SK-N-MC (cell line): ENCODE measurements at regions not wholly inside any gene's neighbourhood (a gene's known extent, or its start where the extent isn't known, plus 50 kb on each side); places are given as distances from the start of the nearest gene placed in this dataset.

Experiments
- DNase-seq: peaks from one replicate; pipeline ENCODE4 v3.0.0-alpha.2; 2011; ENCODE audit warnings: low read depth, low spot score
- H3K27ac ChIP-seq: fragments of 200-600 bp; sonication (generic); 2 replicates; pipeline ENCODE4 v1.5.1; 2016; ENCODE audit warnings: mixed run types
- H3K36me3 ChIP-seq: fragments of 200-600 bp; sonication (generic); 2 replicates; pipeline ENCODE4 v1.6.1; 2017; ENCODE audit warnings: antibody characterized with exemption, low read length, mixed read lengths; ENCODE audit not compliant: insufficient read depth
- H3K4me3 ChIP-seq: fragments of 200-600 bp; sonication (generic); 2 replicates; pipeline ENCODE4 v1.5.1; 2016
- H3K9ac ChIP-seq: fragments of 200-600 bp; sonication (generic); 2 replicates; pipeline ENCODE4 v1.8.0; 2017; ENCODE audit warnings: mixed run types, mixed read lengths; ENCODE audit not compliant: insufficient read length
- H3K9me3 ChIP-seq: fragments of 200-600 bp; sonication (generic); 2 replicates; pipeline ENCODE4 v1.6.1; 2017; ENCODE audit warnings: low read depth, mild to moderate bottlenecking, antibody characterized with exemption, low read length, moderate library complexity, mixed read lengths
- EZH2 ChIP-seq: fragments of 200-600 bp; sonication (generic); IDR thresholded peaks from one replicate; pipeline ENCODE4 v1.6.1; 2017; ENCODE audit warnings: antibody characterized with exemption
- FOXP2 ChIP-seq: optimal IDR thresholded peaks from 2 replicates; pipeline ENCODE3; 2011; ENCODE audit warnings: mild to moderate bottlenecking, moderate library complexity; ENCODE audit not compliant: insufficient read depth; ENCODE audit errors: extremely low read length, control extremely low read depth
- POLR2AphosphoS5 ChIP-seq: IDR thresholded peaks from 2 replicates; pipeline ENCODE4 v1.6.1; 2012; ENCODE audit warnings: mild to moderate bottlenecking, low read depth, low read length, borderline replicate concordance

DNA sequence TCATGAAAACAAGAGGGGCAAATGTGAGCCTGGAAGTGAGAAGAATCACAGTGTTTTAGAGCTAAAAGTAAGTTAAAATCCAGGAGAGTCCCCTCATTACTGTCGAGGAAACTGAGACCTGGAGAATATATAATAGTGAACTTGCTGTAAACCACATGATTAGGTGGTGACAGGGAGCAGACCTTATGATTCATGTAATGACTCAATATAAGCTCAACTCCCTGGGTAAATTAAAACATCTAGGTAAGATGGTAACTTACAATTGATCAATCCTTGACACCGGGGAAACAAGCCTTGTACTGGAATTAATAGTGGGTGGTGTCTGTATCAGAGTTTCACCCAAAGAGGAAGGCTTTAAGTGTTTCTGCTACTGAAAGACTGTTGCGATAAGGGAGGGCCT lies 269.3 kb downstream of the SNAPC1 start:
- Histone ChIP-seq H3K36me3 (no peaks in the 10 kb centered on the region), H3K4me3 (no peak overlapping the region), H3K27ac (no peak overlapping the region), H3K9ac (no peak overlapping the region), H3K9me3 (no peaks in the 10 kb centered on the region)
- TF ChIP-seq POLR2AphosphoS5 (no peak), EZH2 (no peak), FOXP2 (no peak)
- no peak for DNase-seq

DNA sequence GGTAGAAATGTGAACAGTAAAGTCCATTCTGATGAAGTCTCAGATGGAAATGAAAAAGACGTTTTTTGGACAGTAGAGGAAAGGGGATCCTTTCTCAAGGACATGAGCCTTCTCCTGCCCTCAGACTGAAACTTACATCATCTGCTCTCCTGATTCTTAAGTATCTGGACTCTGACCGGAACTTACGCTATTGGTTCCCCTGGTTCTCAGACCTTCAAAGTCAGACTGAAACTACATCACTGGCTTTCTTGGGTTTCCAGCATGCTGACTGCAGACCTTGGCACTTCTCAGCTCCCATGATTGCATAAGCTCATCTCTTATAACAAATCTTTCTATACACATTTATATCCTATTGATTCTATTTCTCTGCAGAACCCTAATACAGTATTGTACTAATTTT lies 291.0 kb downstream of the SNAPC1 start:
- Histone ChIP-seq H3K27ac (no peak overlapping the region), H3K4me3 (no peak overlapping the region), H3K9me3 (no peaks in the 10 kb centered on the region), H3K36me3 (no peaks in the 10 kb centered on the region), H3K9ac (no peak overlapping the region)
- no peak for DNase-seq
- TF ChIP-seq FOXP2 (no peak), POLR2AphosphoS5 (no peak), EZH2 (no peak)

DNA sequence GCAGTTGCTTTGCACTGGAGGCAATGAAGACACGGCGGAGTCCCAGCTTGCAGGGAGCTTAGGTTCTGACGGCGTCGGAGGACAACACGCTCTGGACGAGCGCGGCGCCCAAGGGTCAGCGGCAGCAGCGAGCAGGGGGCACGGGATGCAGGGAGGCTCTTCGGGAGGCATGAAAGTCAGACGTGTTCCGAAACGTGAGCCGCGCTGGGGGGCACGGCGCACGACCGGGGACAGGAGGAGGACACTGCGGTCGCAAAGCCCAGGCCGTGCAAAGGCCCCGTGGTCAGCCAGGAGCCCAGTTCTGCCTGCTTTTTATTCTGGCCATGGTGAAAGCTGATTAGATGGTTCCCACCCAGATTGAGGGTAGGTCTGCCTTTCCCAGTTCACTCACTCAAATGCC lies 294.6 kb downstream of the SNAPC1 start:
- no peak for DNase-seq
- Histone ChIP-seq H3K36me3 (no peaks in the 10 kb centered on the region), H3K9me3 (no peaks in the 10 kb centered on the region), H3K9ac (no peak overlapping the region), H3K4me3 (no peak overlapping the region), H3K27ac (no peak overlapping the region)
- no peak for TF ChIP-seq EZH2
- TF ChIP-seq POLR2AphosphoS5: no peak
- TF ChIP-seq FOXP2: no peak

DNA sequence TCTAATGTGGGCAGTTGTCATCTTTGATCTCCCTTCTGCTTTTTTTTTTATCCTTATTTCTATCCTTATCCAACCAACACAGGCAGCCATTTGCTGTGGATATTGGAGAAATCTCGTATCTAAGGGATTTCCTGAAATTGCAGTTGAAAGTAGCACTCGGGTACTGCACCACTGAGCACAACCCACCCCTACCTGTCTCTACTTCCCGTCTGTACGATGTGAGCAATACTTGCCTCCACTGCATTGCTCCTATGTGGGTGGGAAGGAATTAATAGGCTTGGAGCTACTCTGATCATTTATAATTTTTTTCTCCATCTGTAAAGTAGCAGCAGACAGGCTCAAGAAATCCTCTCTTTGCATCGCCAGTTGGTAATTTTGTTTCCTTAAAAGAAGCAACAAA lies 300.4 kb downstream of the SNAPC1 start:
- TF ChIP-seq EZH2: no peak
- TF ChIP-seq FOXP2: no peak
- Histone ChIP-seq H3K4me3 (no peak overlapping the region), H3K9me3 (no peaks in the 10 kb centered on the region), H3K9ac (no peak overlapping the region), H3K36me3 (no peaks in the 10 kb centered on the region), H3K27ac (no peak overlapping the region)
- no peak for DNase-seq

DNA sequence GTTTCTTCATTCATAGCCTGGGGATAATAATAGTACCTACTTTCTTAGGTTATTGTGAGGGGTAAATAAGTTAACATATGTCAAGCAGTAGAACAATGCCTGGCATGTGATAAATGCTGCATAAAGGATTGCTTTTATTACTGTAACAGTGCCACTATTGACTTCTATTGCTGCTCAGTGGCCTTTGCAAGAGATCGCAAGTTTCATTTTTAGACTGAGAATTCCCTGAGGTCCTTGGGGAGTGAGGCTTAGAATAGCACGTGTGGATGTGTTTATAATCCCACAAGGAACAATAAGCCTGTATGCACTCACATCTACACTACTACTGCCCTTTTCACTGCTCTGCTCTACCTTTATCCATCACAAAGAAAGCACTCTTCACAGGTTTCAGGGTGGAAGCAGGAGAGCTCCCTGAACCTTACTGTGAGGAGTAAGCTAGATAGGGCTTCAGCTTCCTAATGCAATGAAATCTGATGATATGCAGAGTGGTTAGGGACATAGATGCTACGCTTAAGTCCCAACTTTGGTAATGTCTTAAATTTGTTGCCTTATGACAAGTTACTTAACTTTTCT lies 302.6 kb downstream of the SNAPC1 start:
- Histone ChIP-seq H3K27ac (no peak overlapping the region), H3K9ac (no peak overlapping the region), H3K36me3 (no peaks in the 10 kb centered on the region), H3K4me3 (no peak overlapping the region), H3K9me3 (no peaks in the 10 kb centered on the region)
- no peak for DNase-seq
- TF ChIP-seq POLR2AphosphoS5 (no peak), FOXP2 (no peak), EZH2 (no peak)

DNA sequence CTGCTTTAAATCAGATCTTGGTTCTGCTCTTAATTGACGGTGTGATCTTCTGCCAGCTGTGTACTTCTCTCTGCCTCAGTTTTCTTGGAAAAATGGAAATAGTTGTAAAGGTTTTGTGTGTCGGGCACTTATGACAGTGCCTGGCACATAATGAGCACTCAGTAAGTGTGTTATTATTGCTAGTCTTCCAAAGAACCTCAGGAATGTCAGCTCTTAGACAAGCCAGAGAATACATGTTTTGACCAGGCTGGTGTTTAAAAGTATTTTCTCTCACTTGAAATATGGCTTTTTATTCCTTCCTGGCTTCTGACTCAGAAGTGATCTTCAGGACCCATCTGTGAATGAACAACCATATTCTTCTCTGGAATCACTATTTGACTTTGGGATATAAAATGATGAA lies 304.1 kb downstream of the SNAPC1 start:
- H3K27ac ChIP-seq: no peak overlapping the region
- H3K9me3 ChIP-seq: no peaks in the 10 kb centered on the region
- H3K4me3 ChIP-seq: no peak overlapping the region
- no peak for TF ChIP-seq FOXP2
- no peak for TF ChIP-seq POLR2AphosphoS5
- no peak for TF ChIP-seq EZH2
- no peaks in the 10 kb centered on the region for H3K36me3 ChIP-seq
- no peak for DNase-seq
- H3K9ac ChIP-seq: no peak overlapping the region

DNA sequence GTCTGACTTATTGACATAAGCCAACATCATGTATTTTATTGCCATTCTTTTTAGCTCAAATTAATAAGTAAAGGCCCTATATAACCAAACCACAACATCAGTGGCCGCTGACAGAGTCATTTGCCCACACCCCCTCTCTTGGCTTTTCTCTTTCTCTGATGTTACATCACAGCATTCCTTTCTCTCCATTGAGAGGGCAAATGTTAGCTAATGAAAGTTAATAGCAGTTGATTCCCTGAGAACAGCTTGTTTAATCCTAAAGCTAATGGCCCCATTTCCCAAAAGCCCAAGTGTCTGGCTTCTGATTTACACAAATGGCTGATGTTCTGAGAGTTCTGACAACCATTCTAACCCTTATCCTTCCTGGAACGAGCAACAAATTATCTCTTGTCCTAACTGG lies 308.8 kb downstream of the SNAPC1 start:
- no peak for DNase-seq
- Histone ChIP-seq H3K9me3 (no peaks in the 10 kb centered on the region), H3K9ac (no peak overlapping the region), H3K4me3 (no peak overlapping the region), H3K36me3 (no peaks in the 10 kb centered on the region), H3K27ac (no peak overlapping the region)
- no peak for TF ChIP-seq FOXP2
- TF ChIP-seq POLR2AphosphoS5: no peak

DNA sequence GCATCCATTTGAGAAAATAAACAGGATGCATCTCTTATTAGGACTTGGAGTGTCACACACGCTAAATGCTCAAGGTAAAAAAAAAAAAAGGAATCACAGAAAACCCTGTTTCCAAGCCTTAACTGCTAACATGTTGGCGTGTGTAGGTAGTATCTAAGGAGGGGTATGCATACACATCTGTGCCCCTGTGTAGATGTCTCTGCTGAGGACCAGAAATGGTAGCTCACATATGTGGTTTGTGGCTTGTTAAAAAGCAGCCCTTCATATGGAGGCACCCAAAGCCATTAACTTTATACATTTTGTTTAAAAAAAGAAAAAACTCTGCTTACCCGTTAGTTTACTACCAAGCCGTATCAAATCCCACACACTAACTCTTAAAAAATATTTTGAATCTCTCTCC lies 314.1 kb downstream of the SNAPC1 start:
- Histone ChIP-seq H3K9me3 (no peaks in the 10 kb centered on the region), H3K9ac (no peak overlapping the region), H3K27ac (no peak overlapping the region), H3K36me3 (no peaks in the 10 kb centered on the region), H3K4me3 (no peak overlapping the region)
- TF ChIP-seq POLR2AphosphoS5: no peak
- no peak for TF ChIP-seq EZH2
- TF ChIP-seq FOXP2: no peak
- DNase-seq: no peak

DNA sequence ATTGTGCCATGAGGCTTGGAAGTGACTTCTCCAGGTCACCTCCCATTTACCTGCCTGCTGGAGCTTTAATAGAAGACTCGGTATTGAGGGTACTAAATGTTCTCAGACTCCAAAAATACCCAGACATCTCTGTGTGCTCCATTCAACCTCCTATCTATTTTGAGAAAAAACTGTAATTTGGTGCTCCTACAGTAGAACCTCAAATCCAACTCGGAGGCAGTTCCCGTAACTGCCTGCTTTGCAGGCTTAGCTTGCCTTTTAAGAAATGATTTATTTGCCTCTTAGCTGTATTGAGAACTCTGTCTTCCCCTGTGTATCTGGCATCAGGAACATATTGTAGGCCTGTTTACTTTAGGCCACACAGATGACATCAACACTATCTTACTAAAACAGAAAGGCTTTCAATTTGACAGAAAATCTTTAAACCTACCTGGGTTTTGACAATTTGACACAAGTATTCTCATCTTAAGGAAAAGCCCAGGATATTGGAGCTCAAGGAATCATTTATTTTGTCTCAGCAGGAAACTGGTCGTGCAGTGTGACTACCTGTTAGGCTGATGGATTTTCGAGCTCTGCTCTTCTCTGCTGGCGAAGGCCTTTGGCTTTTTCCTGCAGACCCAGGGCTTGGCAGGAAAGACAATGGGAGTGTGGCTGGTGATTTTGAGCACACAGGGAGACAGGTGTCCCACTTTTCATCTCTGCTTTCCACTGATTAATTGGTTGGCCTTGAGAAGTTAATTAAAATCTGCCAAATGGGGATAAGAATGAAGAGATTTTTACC lies 314.8 kb downstream of the SNAPC1 start:
- no peak for TF ChIP-seq EZH2
- no peak for TF ChIP-seq FOXP2
- TF ChIP-seq POLR2AphosphoS5: no peak
- DNase-seq: no peak

More for the DNA sequence above, 314.8 kb downstream of the SNAPC1 start:
- Histone ChIP-seq H3K4me3 (no peak overlapping the region), H3K9ac (no peak overlapping the region), H3K36me3 (no peaks in the 10 kb centered on the region), H3K27ac (no peak overlapping the region), H3K9me3 (no peaks in the 10 kb centered on the region)
